PC-3 (cell line): ENCODE measurements at regions not wholly inside any gene's neighbourhood (a gene's known extent, or its start where the extent isn't known, plus 50 kb on each side); places are given as distances from the start of the nearest gene placed in this dataset.

Source experiments
- ATAC-seq: fragments of 200-7000 bp; cut with Tn5 transposase; 2 replicates; pipeline ENCODE4 v1.9.1; 2020; ENCODE audit warnings: mild to moderate bottlenecking, moderate library complexity
- BruUV-seq: library from RNA; stranded (reverse); fragments of 400-500 nt; replicated peaks from 2 replicates; lab custom pipeline; 2021; lab: Mats Ljungman, UMichigan
- CTCF ChIA-PET: fragments of 300-600 bp; sonication (Branson Sonifier 250); formaldehyde crosslinking; loops from one replicate; lab custom pipeline; 2022; ENCODE audit warnings: antibody characterized with exemption; lab: Charles Lee
- POLR2A ChIA-PET: fragments of 300-600 bp; sonication (Branson Sonifier 250); formaldehyde crosslinking; loops from one replicate; lab custom pipeline; 2022; ENCODE audit warnings: antibody characterized with exemption; ENCODE audit not compliant: unreplicated experiment; lab: Charles Lee
- DNase-seq: peaks from one replicate; pipeline ENCODE4 v3.0.0-alpha.2; 2015
- H2AFZ ChIP-seq: fragments of 300-600 bp; sonication (generic); 2 replicates; pipeline ENCODE4 v1.6.0; 2016; ENCODE audit warnings: antibody characterized with exemption, low read length
- H3F3A ChIP-seq: fragments of 300-600 bp; sonication (generic); one replicate; pipeline ENCODE4 v1.6.0; 2017; ENCODE audit warnings: antibody characterized with exemption, low read length, control low read depth, mild to moderate bottlenecking; ENCODE audit not compliant: unreplicated experiment
- H3K27ac ChIP-seq: fragments of 300-600 bp; sonication (generic); 2 replicates; pipeline ENCODE4 v1.5.1; 2016; ENCODE audit warnings: mild to moderate bottlenecking, low read length
- H3K27me3 ChIP-seq: fragments of 300-600 bp; sonication (generic); 2 replicates; pipeline ENCODE4 v1.6.1; 2016; ENCODE audit warnings: low read length, mixed read lengths
- H3K36me3 ChIP-seq: fragments of 300-600 bp; sonication (generic); 2 replicates; pipeline ENCODE4 v1.6.1; 2016; ENCODE audit warnings: low read depth, mixed run types, low read length, mixed read lengths
- H3K4me1 ChIP-seq: fragments of 300-600 bp; sonication (generic); 2 replicates; pipeline ENCODE4 v1.5.1; 2016; ENCODE audit warnings: low read length; ENCODE audit not compliant: insufficient read depth
- H3K4me2 ChIP-seq: fragments of 300-600 bp; sonication (generic); 2 replicates; pipeline ENCODE4 v1.6.0; 2016; ENCODE audit warnings: low read length
- H3K4me3 ChIP-seq: fragments of 300-600 bp; sonication (generic); 2 replicates; pipeline ENCODE4 v1.5.1; 2016; ENCODE audit warnings: mild to moderate bottlenecking, low read length, mixed read lengths
- H3K79me2 ChIP-seq: fragments of 300-600 bp; sonication (generic); 2 replicates; pipeline ENCODE4 v1.6.1; 2017; ENCODE audit warnings: low read length, mixed read lengths
- H3K9ac ChIP-seq: fragments of 300-600 bp; sonication (generic); 2 replicates; pipeline ENCODE4 v1.6.0; 2016; ENCODE audit warnings: mild to moderate bottlenecking, low read length
- H3K9me2 ChIP-seq: fragments of 300-600 bp; sonication (generic); replicated peaks from 2 replicates; pipeline ENCODE4 v1.6.1; 2016; ENCODE audit warnings: mixed run types, low read length, mixed read lengths
- H3K9me3 ChIP-seq: fragments of 300-600 bp; sonication (generic); 2 replicates; pipeline ENCODE4 v1.6.1; 2016; ENCODE audit warnings: low read length, mixed read lengths
- H4K20me1 ChIP-seq: fragments of 300-600 bp; sonication (generic); 2 replicates; pipeline ENCODE4 v1.6.1; 2016; ENCODE audit warnings: low read length, mixed read lengths
- EZH2 ChIP-seq: fragments of 300-600 bp; sonication (generic); IDR thresholded peaks from one replicate; pipeline ENCODE4 v1.6.1; 2017; ENCODE audit warnings: antibody characterized with exemption, mild to moderate bottlenecking, low read length; ENCODE audit not compliant: unreplicated experiment
- EZH2phosphoT487 ChIP-seq: fragments of 300-600 bp; sonication (generic); IDR thresholded peaks from 2 replicates; pipeline ENCODE4 v1.6.1; 2018; ENCODE audit warnings: mild to moderate bottlenecking, antibody characterized with exemption, low read length, borderline replicate concordance
- intact Hi-C: fragments of 100-400 bp; cut with micrococcal nuclease; formaldehyde crosslinking; loops from 2 replicates; pipeline ENCODE4 v1.9.0; 2023
- TF ChIP-seq, protein P1 (sequence below): fragments of 300-600 bp; sonication (generic); conservative IDR thresholded peaks from 2 replicates; pipeline ENCODE4 v1.5.1; 2017; ENCODE audit warnings: antibody characterized with exemption, low read depth, mild to moderate bottlenecking, low read length

DNA sequence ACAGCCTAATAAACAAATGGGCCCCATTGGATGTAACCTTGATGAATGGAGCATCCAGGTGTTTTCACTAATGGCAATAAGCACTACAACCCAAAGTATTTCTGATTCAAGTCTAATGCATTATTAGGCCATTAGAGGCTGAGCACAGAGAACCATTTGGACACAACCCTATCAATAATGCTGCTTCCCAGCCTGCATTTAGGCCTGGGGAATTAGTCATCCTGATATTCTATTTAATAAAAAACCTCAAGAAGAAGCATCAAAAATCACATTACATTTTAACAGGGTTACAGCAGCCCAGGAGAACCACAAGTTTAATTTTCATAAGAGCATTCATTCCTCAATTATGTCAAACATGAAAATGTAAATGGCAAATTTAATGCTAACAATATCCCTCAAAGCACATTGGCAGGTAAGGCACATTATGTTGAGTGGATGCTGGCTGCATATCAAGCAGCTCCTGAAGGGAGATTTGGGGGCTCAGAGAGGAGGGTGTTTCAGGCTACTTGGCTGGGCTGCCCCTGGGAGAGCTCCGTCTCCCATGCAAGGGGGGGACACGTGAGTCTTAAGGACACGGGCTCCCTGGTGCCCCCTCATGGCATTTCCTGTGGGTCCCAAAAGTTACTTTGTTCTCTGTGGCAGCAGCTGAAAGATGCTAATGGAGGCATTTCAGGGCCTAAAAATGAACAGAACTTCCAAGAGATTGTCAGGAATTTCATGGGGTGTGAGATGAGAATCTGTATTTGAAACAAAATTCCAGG lies 143.4 kb downstream of the HERPUD2 start:
- Histone ChIP-seq H3K9me2 (no peaks in the 10 kb centered on the region), H3K27ac (no peak overlapping the region), H3K4me2 (no peak overlapping the region), H3K4me1 (peaks cover 5% of the 10 kb centered on the region), H3K79me2 (no peaks in the 10 kb centered on the region), H3F3A (no peaks in the 10 kb centered on the region), H4K20me1 (no peaks in the 10 kb centered on the region), H3K9me3 (no peaks in the 10 kb centered on the region), H3K27me3 (peaks cover 23% of the 10 kb centered on the region), H3K9ac (no peak overlapping the region), H2AFZ (no peak overlapping the region), H3K36me3 (no peaks in the 10 kb centered on the region), H3K4me3 (no peak overlapping the region)
- ATAC-seq, result no peak
- ChIA-PET CTCF (no interaction called here), POLR2A (no interaction called here)
- TF ChIP-seq EZH2phosphoT487, result no peak
- TF ChIP-seq, protein P1, sequence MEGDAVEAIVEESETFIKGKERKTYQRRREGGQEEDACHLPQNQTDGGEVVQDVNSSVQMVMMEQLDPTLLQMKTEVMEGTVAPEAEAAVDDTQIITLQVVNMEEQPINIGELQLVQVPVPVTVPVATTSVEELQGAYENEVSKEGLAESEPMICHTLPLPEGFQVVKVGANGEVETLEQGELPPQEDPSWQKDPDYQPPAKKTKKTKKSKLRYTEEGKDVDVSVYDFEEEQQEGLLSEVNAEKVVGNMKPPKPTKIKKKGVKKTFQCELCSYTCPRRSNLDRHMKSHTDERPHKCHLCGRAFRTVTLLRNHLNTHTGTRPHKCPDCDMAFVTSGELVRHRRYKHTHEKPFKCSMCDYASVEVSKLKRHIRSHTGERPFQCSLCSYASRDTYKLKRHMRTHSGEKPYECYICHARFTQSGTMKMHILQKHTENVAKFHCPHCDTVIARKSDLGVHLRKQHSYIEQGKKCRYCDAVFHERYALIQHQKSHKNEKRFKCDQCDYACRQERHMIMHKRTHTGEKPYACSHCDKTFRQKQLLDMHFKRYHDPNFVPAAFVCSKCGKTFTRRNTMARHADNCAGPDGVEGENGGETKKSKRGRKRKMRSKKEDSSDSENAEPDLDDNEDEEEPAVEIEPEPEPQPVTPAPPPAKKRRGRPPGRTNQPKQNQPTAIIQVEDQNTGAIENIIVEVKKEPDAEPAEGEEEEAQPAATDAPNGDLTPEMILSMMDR, result no peak
- no peak for TF ChIP-seq EZH2
- BruUV-seq, result no TSS peak
- DNase-seq, result no peak
- intact Hi-C loops, result no loop called here

DNA sequence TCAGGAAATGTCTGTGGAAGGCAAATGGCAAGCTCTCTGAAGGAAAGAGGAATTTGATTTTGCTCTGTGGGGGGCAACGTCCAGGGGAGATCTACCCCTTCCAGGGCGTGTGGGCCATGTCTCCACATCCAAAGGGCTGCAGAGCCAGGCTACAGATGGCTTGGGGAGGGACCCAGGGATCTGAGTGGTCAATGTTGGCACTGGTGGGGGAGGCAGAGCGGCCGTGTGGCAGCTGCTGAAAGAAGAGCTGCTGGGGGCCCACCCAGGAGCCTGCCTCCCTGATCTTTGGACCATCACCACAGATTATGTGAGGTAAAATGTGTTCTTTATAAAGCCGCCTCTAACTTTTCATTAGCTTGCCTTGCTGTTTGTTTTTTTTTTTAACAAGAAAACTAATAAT lies 144.1 kb downstream of the HERPUD2 start:
- CTCF ChIA-PET, result no interaction called here
- Histone ChIP-seq H2AFZ (no peak overlapping the region), H3K36me3 (no peaks in the 10 kb centered on the region), H3K9me3 (no peaks in the 10 kb centered on the region), H3K4me1 (no peaks in the 10 kb centered on the region; the same call in 1 of the 2 replicates), H3K27ac (no peak overlapping the region), H3K4me2 (no peak overlapping the region), H3K4me3 (no peak overlapping the region), H3K9ac (no peak overlapping the region), H4K20me1 (no peaks in the 10 kb centered on the region), H3K79me2 (no peaks in the 10 kb centered on the region), H3K27me3 (peaks cover 30% of the 10 kb centered on the region), H3F3A (no peaks in the 10 kb centered on the region), H3K9me2 (no peaks in the 10 kb centered on the region)
- TF ChIP-seq, protein P1, result no peak
- TF ChIP-seq EZH2 (no peak), EZH2phosphoT487 (no peak)
- DNase-seq, result no peak
- no peak for ATAC-seq
- POLR2A ChIA-PET, result no interaction called here
- BruUV-seq, result no TSS peak
- intact Hi-C loops, result no loop called here

DNA sequence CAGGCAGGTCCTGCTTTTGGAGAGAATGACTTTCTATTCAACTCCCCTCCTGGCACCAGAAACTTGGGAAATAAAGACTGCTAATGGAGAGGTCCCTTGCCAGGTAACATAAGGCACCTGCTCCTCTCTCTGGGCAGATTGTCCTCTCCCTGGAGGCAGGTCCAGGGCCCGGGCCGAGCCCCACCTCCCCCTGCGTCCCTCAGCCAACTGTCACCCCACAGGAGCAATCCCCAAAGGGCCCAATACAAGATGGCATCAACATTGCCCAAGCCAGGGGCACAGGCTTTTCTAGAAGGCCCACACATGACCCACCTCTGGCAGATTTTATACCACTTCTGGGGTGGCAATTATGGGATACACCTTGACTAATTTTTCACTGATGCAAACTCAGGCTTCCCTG lies 145.2 kb downstream of the HERPUD2 start:
- Histone ChIP-seq H3K27ac (no peak overlapping the region), H3K36me3 (no peaks in the 10 kb centered on the region), H3K9me3 (no peaks in the 10 kb centered on the region), H3K9me2 (no peaks in the 10 kb centered on the region), H3K4me1 (no peaks in the 10 kb centered on the region), H3K4me2 (no peak overlapping the region), H3F3A (no peaks in the 10 kb centered on the region), H3K4me3 (no peak overlapping the region), H4K20me1 (no peaks in the 10 kb centered on the region), H3K79me2 (no peaks in the 10 kb centered on the region), H3K27me3 (peaks cover 37% of the 10 kb centered on the region), H2AFZ (no peak overlapping the region), H3K9ac (no peak overlapping the region)
- no TSS peak for BruUV-seq
- DNase-seq, result no peak
- ATAC-seq, result no peak
- ChIA-PET POLR2A (no interaction called here), CTCF (no interaction called here)
- TF ChIP-seq EZH2 (no peak), EZH2phosphoT487 (no peak)
- TF ChIP-seq, protein P1, result no peak
- intact Hi-C loops, result no loop called here
